GM19025 (cell line): ENCODE measurements at regions not wholly inside any gene's neighbourhood (a gene's known extent, or its start where the extent isn't known, plus 50 kb on each side); places are given as distances from the start of the nearest gene placed in this dataset.

Source experiments
- ATAC-seq: cut with Tn5 transposase; IDR thresholded peaks from one replicate; pipeline ENCODE4 v1.9.1; 2021; ENCODE audit warnings: mild to moderate bottlenecking, low read depth, moderate library complexity; ENCODE audit not compliant: unreplicated experiment

DNA sequence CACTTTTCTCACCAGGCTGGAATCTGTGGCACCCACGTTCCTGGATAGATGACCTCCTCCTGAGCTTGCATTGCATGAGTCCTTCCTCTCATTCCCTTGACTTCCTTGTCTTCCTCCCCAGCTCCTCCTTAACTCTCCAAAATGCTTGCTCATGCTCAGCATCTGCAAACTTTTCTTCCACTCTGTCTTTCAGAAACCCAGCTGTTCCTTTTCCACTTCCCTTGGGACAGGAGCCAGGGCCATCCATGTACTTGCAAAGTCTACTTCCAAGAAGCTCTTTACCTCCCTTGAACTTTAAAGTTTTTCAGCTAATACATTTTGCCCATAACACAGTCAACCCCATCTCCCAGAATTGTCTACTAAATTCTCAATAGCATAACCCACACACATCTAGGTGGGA lies 861.7 kb downstream of the QKI start:
- no peak for ATAC-seq

GRCh38 chr6:164275773-164276172 lies 861.3 kb downstream of the QKI start:
- no peak for ATAC-seq

DNA sequence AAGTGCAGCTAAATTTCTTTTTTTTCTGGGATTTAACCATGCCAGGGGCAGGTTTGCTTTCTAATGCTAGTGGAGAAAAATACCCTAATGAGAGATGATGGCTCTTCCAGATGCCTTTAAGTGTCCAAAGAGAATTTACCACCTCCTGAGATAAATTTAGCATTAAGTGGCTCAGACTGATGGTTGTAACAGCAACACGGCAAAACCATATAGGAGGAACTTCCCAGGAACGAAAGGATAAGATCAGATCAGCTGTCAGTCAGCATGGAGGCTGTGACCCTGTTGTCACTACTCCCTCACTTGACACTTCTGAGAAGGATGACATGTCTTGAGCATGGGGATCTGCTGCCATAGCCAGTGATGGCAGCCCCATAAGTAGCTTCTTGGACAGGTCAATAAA lies 860.0 kb downstream of the QKI start:
- ATAC-seq = no peak

DNA sequence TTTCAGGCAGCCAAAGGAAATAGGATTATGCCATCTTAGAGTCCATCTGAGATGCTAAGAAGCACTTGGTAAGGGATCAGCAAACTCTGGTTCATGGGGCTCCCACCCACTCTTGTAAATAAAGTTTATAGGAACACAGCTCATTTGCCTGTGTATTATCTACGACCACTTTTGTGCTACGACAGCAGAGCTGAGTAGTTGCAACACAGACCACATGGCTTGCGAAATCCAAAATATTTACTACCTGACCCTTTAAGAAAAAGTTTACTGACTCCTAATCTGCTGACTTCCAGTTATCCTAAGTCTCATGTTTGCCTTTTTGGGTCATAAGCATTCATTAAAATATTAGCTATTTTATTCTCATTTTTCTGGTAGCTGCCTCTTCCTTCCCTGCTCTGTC lies 859.0 kb downstream of the QKI start:
- ATAC-seq = no peak

DNA sequence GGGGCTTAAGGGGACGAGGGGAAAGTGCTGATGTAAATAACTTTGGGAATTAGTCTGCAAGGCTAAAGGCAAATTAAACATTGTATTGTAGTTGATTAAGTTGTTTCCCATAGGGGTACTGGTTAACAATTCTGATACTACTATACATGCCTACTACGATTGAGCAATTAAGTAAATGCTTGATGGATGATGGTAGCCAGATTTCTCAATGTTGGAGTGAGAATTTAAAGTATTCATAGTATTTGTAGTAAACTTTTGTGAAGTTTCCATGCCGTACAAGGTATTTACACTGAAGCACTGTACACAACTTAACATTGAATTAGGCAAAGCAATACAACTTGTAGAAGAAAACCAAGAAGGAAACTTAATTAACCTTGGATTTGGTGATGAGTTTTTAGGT lies 852.3 kb downstream of the QKI start:
- no peak for ATAC-seq

DNA sequence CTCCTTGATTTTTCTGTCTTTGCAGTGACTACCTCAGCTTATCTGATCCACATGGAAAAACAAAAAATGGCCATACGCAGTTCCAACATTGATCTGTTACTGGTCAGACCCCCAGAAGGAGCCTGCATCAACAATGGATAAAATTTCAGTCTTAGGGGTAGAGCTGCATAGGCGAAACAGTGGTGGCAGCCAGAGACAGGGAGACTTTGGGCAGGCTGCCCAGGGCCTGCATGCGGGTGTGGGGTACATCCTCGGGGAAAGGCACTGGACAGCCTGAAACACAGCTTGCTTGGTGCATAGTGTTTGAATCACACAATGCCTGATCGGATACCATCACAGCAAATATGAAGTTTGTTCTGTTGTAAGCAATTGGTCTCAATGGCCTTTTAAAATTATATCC lies 847.8 kb downstream of the QKI start:
- no peak for ATAC-seq

DNA sequence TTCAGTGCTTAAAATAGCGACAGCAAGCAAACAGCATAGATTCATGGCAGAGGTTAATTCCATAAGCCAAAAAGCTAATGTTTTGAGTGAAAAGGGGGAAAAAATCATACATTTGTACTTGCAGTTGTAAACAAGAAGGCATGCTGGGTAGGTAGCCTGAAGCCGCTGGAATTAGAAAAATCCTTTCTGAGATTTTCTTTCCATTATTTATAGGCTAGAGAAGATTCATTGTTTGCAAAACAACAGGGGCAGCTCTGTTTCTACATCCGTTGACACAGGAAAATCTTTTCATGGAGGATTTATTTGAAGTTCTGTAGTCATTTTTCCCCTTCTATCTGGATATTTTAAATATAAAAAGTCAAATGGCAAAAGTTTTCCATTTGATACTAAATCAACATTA lies 843.9 kb downstream of the QKI start:
- ATAC-seq = no peak

DNA sequence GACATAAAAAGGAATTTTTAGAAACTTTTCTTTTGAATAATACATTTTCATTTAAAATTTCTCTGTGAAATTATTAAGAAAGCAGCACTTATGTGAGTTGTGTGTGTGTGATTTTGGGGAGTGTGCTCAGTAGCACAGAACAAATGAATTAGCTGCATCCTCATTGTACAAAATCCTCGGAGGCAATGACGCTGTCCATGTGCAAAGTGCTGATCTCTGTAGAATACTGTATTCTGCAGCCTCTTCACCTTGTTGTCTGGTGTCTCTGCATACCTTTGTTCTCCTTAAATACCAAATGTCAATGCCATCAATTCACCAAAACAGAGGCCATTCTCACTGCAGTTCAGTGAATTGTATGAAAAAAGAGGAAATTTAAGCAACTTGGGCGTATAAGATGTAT lies 838.4 kb downstream of the QKI start:
- no peak for ATAC-seq

- no peak for ATAC-seq
Measured at GRCh38 chr6:164252291-164252690, 837.8 kb downstream of the QKI start.

- ATAC-seq = no peak
Measured at GRCh38 chr6:164247106-164247505, 832.6 kb downstream of the QKI start.

- ATAC-seq = no peak
Measured at GRCh38 chr6:164246082-164246481, 831.6 kb downstream of the QKI start.

GRCh38 chr6:164243949-164244348 lies 829.4 kb downstream of the QKI start:
- ATAC-seq = no peak

GRCh38 chr6:164243012-164243610 lies 828.6 kb downstream of the QKI start:
- no peak for ATAC-seq

DNA sequence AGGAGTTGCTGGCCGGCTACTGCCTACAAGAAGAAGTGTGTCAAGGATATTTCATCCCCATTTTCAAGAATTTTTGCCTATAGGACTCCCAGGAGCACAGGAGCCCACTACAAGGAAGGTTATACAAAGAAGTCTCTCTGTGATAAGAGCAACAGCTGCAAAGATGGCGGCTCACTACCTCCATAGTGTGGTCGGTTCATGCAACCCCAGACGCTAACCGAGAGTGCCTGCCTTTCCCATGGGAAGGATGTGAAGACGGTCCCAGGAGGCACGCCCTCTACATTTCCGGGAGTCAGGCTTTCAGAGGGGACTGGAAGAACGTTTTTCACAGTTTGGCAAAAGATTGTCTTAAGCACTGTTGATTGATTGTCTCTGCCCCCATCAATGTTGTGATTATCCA lies 816.3 kb downstream of the QKI start:
- no peak for ATAC-seq

DNA sequence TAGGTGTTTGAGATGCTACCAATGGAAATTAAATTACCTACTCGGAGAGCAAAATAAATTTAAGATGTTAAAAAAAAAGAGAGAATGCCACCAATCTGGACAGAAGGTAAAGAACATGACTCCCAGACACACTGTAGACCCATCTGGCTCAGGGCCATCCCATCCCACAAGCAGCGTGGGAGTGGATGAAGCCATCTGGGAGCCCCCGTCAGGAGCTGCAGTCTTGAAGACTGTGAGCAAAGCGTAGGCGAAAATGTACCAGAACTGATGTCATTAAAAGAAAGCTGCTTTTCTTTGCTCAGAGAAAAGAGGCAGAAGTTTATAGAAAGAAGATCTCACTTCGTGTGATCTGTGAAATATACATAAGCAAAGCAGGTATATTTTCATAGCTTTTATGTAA lies 815.7 kb downstream of the QKI start:
- no peak for ATAC-seq

DNA sequence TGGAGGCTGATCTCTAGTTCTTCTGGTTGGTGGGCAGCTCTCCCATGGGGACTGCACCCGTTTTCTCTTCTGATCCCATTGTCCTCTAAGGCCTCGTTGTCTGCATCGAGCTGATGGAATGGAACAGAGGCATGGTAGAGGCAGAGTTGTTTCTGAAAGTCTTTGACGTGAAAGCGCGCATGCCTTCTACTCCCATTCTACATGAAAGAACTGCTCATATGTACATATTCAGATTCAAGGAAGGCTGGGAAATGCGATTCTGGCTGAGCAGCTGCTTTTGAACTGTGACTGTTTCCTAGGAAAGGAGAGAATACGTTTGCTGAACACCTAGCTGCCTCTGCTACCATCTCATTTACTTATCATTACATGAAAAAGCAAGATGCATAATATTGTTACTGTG lies 815.2 kb downstream of the QKI start:
- no peak for ATAC-seq

DNA sequence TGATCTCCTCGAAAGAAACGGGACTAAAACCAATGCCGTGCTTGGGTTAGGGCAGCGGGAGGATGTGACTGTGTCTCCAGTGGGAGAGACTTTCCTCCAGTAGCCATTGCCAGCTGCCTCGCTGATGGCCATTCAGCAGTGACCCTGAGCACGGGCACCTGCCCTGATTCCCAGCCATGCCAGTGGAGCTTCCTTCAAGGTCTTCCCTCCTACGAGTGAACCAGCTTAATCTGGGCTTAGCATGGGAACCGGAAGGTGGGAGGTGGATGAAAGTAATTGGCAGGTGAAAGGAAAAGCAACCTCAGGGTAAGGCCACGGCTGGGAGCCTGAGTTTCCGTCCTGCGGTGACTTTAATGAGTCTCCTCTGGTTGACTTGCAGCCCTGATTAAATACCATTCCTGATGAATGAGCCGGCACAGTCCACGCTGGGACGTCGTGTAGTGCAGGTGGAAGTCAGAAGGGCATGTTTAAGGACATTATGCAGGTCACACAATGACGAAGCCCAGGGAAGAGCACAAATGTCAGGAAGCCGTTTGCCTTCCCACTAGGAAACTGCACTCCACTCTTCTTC lies 813.5 kb downstream of the QKI start:
- ATAC-seq = no peak

GRCh38 chr6:164216839-164217238 lies 802.3 kb downstream of the QKI start:
- ATAC-seq = no peak

- no peak for ATAC-seq
Measured at GRCh38 chr6:164216368-164216767, 801.9 kb downstream of the QKI start.

- ATAC-seq = no peak
Measured at GRCh38 chr6:164214066-164214465, 799.5 kb downstream of the QKI start.

DNA sequence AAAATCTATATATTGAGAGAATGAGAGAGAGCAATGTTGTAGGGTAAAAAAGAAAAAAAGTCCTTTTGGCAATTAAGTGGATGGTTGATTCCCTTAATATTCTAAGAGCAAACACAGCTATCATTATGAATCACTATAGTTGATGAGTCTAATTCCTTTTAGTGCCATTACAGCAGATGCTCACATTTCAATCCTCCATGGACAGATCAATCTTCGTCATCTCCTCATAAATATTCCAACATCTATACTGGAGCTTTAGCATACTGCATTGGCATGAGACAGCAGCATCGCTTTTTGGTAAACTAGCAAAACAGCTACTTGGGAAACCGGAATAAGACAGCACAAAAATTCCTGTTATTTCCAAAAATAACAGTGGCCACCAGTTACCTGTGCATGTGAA lies 796.7 kb downstream of the QKI start:
- no peak for ATAC-seq

DNA sequence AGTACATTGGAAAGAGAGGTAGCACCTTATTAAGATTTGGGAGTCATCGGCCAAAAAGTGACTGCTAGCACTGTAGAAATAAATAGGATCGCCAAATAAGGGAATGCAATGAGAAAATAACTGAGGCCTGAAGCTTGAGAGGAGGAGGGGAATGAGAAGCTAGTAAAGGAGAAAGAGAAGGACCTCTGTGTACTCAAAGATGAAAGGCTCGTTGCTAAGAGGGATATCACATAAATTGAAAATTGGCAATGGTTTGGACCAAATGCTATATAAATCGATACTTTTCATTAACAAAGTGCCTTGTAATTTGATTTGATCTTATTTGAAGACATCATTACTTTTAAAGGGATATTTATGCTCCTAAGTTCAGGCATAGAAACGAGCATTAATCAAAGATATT lies 796.3 kb downstream of the QKI start:
- no peak for ATAC-seq

- ATAC-seq = no peak
Measured at GRCh38 chr6:164210323-164210722, 795.8 kb downstream of the QKI start.
